Skin epidermis (tissue), 12 donors: ENCODE measurements at regions not wholly inside any gene's neighbourhood (a gene's known extent, or its start where the extent isn't known, plus 50 kb on each side); places are given as distances from the start of the nearest gene placed in this dataset.
"Not testable (repeated sequence)": the region's sequence is repeated elsewhere in the genome, so short reads cannot be mapped to it uniquely, and the experiment has no call there.

Experiments
- H3K27ac ChIP-seq, 21 experiments: fragments of 200-600 bp; sonication (generic) in 11 of 21; one replicate each; pipeline ENCODE4 v1.5.0; 2020; ENCODE audit warnings: mild to moderate bottlenecking in 3 of 21, inconsistent platforms in 2 of 21, moderate library complexity in 2 of 21
- H3K4me3 ChIP-seq, 7 experiments: fragments of 200-600 bp; sonication (generic) in 2 of 7; one replicate each; pipeline ENCODE4 v1.5.0; 2020; ENCODE audit warnings: inconsistent platforms in 2 of 7, mild to moderate bottlenecking in 2 of 7, moderate library complexity in 1 of 7

GRCh38 chr7:45440776-45441175, 133.4 kb upstream of the ADCY1 start:
- H3K4me3 ChIP-seq, H3K27ac ChIP-seq: not testable (repeated sequence)

- H3K4me3 ChIP-seq: no peak overlapping the region
- H3K27ac ChIP-seq: no peak overlapping the region
Measured at GRCh38 chr7:45443263-45443662, 130.9 kb upstream of the ADCY1 start.

DNA sequence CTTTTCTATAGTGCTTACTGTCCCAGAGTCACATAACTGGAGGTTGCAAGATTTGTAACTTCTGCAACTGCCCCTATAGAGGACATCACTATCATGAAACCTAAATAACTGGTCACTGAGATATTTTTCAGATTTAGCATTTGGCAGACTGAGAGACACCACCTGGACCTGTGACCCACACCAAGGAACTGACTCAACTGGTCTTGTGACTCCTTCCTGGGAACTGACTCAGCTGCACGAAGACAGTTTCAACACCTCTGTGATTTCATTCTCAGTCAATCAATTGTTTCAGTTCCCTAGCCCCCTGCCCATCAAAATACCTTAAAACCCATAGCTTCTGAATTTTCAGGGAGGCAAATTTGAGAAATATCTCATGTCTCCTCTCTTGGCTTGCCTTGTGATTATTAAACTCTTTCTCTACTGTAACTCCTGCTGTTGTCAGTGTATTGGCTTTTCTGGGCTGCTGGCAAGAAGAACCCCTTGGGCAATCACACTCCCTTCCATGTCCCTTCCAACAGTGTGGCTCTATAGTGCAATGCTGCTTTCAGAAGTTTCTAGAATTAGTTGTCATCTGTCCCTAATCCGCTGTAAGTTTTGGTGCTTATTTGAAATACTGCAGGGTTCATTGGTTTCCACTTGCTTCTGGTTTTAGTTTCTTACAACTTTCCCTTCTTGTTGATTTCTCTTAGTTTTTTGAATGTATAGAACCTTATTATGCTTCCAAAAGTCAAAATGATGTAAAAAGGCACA, 127.8 kb upstream of the ADCY1 start:
- Histone ChIP-seq H3K4me3 (no peak overlapping the region), H3K27ac (no peak overlapping the region)

DNA sequence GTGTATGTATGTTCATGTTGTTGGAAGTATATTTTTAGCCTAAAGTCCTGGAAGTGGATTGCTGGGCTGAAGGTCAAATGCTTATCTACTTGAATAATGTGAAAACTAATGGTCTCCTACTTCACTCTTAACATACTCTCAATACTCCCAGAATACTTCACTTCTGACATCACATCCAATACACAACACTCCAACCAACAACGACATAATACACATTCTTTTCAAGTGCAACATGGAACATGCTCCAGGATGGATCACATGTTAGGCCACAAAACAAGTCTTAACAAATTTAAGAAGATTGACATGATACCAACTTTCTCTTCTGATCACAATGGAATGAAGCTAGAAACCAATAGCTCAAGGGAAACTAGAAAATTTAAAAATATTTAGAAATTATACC, 126.9 kb upstream of the ADCY1 start:
- Histone ChIP-seq H3K27ac (no peak overlapping the region), H3K4me3 (no peak overlapping the region)

DNA sequence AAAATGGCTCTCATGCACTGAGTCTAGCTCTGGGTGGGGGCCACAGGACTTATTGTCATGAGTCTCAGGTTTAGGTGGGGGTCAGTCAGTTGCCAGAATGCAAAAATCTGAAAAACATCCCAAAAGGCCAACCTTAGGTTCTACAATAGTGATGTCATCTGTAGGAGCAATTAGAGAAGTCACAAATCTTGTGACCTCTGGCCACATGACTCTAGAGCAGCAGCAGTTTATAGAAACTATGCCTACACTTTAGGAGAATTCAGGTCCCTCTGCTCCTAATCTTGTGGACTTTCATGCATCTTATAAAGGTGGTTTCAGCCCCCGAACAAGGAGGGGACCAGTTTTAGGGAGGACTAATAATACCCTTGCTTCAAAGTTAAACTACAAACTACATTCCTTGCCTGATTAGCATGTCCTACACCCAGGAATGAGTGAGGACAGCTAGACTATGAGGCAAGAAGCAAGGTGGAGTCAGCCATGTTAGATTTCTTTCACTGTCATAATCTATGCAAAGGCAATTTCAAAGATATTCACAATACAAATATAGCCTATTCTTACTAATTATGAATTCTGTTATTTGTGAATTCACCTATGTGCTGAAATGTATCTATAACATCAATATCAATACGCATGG, 123.5 kb upstream of the ADCY1 start:
- H3K27ac ChIP-seq: no peak overlapping the region
- no peak overlapping the region for H3K4me3 ChIP-seq

DNA sequence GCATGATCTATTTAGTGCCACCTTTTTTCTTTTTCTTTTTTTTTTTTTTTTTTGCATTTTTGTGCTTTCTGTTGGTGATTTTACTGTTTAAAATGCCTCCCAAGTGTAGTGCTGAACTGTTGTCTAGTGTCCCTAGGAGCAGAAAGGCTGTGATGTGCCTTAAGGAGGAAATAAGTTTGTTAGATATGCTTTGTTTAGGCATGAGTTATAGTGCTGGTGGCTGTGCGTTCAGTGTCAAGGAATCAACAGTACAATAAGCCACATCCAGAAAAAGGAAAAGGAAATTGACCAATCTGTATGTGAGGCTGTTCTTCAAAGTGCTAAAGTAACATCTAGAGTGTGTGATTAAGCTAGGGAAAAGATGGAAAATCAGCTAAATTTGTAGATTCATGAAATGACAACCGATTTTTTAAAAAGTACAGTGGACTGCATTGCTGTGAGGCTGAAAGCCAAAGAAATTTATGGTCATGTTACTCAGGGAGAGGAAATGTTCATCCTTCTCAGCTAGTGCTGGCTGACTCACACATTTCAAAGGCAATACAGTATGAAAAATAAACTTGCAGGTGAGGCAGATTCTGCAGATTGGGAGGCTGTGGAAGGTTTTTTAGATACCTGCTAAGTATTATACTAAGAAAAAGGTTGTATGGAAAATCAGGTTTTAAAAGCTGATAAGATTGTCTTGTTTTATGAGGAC, 122.7 kb upstream of the ADCY1 start:
- no peak overlapping the region for H3K4me3 ChIP-seq
- H3K27ac ChIP-seq: no peak overlapping the region

GRCh38 chr7:45454771-45455170, 119.4 kb upstream of the ADCY1 start:
- Histone ChIP-seq H3K4me3 (no peak overlapping the region), H3K27ac (no peak overlapping the region)

DNA sequence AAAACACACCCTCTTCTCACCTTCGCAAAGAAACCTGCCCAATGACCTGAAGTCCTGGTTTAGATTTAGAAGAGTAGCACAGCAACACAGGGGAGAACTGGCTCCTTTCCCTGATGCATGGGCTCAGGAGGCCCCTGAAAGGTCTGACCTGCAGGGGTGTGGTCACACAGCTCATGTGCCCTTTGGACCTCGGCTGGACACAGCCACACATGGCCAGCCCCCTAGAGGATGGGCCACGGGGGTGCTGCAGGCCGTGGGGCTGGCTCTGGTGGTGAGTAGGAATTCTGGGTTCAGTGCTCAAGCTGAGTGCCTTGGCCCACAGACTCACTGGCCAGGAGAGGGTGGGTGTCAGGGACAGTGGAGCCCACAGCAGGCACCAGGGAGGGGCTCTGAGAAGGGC, 118.5 kb upstream of the ADCY1 start:
- no peak overlapping the region for H3K4me3 ChIP-seq
- H3K27ac ChIP-seq: no peak overlapping the region

GRCh38 chr7:45456105-45456504, 118.1 kb upstream of the ADCY1 start:
- Histone ChIP-seq H3K27ac (no peak overlapping the region), H3K4me3 (no peak overlapping the region)

GRCh38 chr7:45456747-45457524, 117.2 kb upstream of the ADCY1 start:
- Histone ChIP-seq H3K4me3 (no peak overlapping the region), H3K27ac (no peak overlapping the region)

GRCh38 chr7:45457591-45457990, 116.6 kb upstream of the ADCY1 start:
- no peak overlapping the region for H3K27ac ChIP-seq
- H3K4me3 ChIP-seq: no peak overlapping the region

DNA sequence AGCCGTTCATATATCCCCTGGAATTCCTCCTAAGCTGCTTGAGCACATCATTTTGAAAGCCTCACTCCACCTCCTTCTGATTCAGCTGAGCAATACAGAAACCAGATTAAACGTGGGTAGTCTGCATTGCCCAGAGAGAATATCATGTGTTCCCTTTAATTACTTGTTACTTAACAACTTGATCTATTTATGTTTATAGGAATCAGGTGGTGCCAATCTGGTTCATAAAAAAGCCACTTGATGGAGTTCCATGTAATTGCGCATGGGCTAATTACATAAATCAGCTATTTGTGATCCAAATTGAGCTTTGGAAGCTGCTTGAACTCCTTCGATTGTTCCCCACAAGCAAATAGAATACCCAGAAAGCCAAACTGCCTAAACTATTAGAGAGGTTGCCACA, 114.7 kb upstream of the ADCY1 start:
- Histone ChIP-seq H3K4me3 (no peak overlapping the region), H3K27ac (no peak overlapping the region)

- H3K4me3 ChIP-seq: no peak overlapping the region
- no peak overlapping the region for H3K27ac ChIP-seq
Measured at GRCh38 chr7:45460379-45460778, 113.8 kb upstream of the ADCY1 start.

- H3K4me3 ChIP-seq: no peak overlapping the region
- H3K27ac ChIP-seq: no peak overlapping the region
Measured at GRCh38 chr7:45461026-45461425, 113.1 kb upstream of the ADCY1 start.

DNA sequence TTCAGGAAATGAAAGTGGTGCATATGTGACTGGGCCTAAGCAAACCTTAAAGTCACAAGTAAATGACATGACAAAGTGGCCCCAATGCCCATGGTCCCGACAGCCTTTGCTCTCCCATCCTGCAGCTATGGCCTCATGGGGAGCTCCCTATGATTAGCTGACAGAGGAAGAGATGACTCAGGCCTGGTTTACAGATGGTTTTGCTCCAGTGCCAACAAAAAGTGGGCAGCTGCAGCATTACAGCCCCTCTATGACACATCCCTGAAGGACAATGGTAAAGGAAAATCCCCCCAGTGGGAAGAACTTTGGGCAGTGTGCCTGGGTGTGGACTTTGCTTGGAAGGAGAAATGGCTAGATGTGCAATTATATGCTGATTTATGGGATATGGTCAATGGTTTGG, 105.1 kb upstream of the ADCY1 start:
- Histone ChIP-seq H3K4me3 (no peak overlapping the region), H3K27ac (no peak overlapping the region)

- Histone ChIP-seq H3K27ac (no peak overlapping the region), H3K4me3 (no peak overlapping the region)
Measured at GRCh38 chr7:45470031-45470430, 104.1 kb upstream of the ADCY1 start.

DNA sequence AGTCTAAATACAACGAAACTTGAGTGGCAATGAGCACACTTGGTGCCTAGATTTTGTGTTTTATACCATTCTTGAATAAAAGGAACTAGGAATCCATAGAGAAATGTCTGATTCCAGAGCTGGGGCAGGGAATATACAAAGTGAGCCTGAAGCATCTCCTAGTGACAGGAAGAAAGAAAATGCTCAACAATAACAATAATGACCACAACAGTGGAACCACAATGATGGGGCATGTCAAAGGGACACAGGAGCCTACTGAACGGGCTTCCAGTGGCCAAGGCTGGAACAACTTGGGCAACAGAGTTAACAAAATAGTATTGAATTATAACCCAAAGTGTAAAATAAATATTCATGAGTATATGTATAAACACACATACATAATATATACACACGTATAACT, 94.4 kb upstream of the ADCY1 start:
- H3K4me3 ChIP-seq: no peak overlapping the region
- no peak overlapping the region for H3K27ac ChIP-seq

GRCh38 chr7:45482451-45482850, 91.7 kb upstream of the ADCY1 start:
- no peak overlapping the region for H3K27ac ChIP-seq
- H3K4me3 ChIP-seq: no peak overlapping the region

GRCh38 chr7:45484094-45484493, 90.1 kb upstream of the ADCY1 start:
- Histone ChIP-seq H3K4me3 (no peak overlapping the region), H3K27ac (no peak overlapping the region)

DNA sequence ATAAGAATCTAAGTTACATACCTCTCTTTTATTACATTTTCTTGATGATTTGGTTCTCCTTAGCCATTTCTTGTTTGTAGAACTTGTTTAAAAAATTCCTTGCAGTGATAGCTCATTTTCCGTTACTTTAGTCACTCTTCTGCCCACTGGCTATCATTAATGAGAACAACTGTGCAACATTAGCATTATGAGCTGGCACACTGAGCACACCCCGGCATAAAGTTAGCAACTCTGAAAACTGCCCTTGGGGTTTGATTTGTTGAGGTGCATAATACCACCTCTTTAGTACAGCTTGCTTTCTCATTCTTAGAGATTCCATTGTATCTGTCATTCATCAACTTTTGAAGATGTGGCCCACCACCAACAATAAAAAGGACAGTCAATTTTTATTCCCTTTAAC, 87.6 kb upstream of the ADCY1 start:
- Histone ChIP-seq H3K27ac (no peak overlapping the region), H3K4me3 (no peak overlapping the region)

- Histone ChIP-seq H3K27ac (no peak overlapping the region), H3K4me3 (no peak overlapping the region)
Measured at GRCh38 chr7:45494885-45495284, 79.3 kb upstream of the ADCY1 start.
